GM19238 (cell line): ENCODE measurements at regions not wholly inside any gene's neighbourhood (a gene's known extent, or its start where the extent isn't known, plus 50 kb on each side); places are given as distances from the start of the nearest gene placed in this dataset.
"Not testable (repeated sequence)": the region's sequence is repeated elsewhere in the genome, so short reads cannot be mapped to it uniquely, and the experiment has no call there.

Source experiments
- DNase-seq: peaks from one replicate; pipeline ENCODE4 v3.0.0; 2011; ENCODE audit warnings: low spot score; ENCODE audit not compliant: insufficient read length

DNA sequence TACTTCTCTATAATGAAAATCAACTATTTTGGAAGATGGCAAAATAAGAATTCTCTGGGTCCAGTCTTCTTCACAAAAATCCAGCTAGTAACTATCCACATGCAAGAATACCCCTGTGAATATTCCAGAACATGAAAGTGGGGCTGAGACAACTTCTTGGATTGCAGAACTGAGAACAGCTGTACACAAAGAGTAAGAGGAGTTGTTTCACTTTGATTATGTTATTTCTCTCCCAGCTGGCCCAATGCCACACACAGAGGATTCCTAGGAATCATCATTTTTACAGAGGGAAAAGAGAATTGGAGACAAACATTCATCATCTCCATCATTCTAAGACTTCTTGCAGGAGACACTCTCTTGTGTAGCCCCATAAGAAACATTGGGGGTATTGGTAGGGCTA is 782.2 kb upstream of the LCORL start:
- DNase-seq, result no peak

DNA sequence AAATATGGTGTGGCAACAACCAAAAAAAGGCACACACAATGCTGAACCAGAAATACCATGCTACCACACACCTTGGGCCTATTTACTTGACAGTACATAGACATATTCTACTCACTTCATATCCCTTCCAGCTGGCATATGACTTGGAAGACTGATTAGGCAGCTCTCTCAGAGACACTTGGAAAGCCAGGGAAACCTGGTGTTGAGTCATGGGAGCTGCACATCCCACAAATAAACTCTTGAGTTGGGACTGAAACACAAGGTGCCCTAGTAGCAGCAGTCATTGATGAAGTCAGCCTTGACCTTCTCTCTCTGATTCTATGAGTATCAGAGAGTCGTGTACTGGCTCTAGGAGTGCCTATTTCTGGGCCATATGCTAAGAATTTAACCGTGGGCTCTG is 776.6 kb upstream of the LCORL start:
- DNase-seq, result no peak

DNA sequence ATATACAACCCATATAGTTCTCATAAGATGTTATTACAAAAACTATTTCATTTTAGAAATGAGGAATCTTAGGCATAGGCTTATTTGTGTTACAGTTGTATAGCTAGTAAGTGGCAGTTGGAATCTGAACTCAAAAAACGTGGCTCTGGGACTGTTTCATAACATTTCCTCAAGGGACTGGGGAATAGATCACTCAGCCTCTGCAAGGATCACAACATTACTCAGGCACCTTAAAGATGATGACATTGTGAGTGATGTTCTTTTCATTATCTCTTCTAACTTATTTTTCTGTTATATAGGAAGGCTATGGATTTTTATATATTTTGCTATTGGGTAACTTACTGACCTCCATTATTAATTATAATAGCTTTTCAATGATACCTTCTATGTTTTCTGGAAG is 774.2 kb upstream of the LCORL start:
- no peak for DNase-seq

DNA sequence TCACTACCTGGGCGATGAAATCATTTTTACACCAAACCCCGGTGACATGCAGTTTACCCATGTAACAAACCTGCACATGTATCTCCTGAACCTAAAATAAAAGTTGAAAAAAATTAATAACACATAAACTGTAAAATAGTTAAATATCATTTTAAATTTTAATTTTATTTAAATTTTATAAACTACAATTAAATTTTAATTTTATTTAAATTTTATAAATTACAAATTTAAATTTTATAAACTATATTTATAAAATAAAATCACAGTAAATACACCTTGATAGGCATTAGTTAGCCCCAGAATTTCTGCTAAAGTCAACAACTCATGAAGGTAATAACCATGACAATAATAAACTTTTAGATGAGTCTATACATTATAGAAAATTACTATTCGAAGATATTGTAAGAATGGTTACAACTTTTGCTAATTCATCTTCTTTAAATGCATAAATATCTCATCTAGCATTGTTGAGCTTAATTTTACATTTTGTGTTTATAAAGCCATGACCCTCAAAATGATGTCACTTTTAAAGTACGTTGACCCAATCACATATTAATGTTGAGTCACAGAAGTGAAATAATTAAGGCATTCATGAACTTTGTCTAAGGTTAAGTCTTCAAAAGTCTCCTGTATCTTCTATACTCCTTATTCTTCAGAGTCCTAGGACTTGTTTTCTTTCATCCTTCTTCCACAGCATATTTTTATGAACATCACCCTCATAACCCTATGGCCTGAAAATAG is 755.8 kb upstream of the LCORL start:
- no peak for DNase-seq

DNA sequence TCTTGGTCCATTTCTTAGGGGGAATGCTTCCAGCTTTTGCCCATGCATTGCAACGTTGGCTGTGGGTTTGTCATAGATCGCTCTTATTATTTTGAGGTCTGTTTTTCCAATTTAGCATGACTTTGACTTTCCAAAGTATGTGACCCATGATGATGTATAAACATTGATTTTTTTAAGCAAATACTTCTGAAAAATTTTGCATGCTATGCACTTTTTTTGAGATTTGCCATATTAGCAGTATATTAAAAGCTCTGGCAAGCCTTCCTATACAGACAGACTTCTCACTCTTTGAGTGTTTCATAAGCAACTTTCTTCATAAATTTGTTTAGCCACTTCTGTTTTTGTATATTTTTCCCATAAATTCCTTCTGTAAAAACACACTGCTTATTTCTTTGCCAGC is 746.4 kb upstream of the LCORL start:
- no peak for DNase-seq

DNA sequence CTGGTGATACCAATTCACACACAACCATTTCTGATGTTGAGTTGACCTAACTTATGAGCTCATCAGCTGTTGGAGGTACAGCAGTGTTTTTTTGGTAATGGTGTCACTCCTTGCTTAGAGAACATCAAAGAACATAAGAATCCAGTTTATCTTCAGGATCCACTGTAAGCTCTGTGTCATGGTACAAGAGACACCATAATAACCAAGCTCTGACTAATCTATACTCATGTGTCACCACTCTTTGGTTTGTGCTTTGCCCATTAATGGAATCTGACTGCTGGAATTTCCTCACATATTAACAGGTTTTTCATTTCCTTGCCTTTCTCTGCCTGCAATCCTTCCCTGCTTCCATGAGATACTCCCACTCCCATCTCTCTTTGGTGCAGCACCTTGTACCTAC is 735.1 kb upstream of the LCORL start:
- DNase-seq, result no peak

DNA sequence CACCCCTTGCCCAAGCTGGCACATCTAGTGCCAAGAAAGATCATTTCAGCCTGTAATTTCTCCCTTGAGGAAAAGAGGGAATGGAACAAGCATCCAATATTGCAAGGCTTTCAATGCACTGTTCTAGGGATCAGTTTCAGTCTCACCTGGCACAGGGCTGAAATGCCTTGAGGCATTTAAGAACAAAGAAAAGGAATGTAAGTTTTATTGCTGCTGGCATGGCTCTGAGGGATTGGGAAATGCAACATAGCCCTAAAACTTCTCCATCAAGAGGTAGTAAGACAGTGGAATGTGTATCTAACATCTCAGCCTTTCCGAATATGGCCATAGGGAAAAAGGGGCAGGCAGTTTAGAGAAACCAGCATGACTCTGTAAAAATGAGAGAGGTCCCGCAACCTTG is 732.6 kb upstream of the LCORL start:
- DNase-seq, result no peak

DNA sequence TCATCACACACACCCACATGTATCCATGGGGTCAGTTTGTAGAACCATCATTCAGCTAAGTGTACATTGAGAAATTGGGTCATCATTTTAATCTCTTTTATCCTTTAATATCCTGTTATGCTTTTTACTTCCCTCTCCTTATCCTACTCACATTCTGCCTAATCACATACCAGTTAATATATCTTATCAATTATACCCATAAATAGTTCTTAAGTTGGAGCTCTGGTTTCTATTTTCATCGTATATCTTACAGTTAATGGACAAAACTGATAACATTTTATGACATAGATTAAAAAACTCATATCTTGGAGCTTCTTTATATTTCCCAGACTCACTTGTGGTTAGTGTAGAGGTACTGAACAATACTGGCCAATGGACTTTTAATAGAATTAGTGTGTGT is 729.5 kb upstream of the LCORL start:
- no peak for DNase-seq

DNA sequence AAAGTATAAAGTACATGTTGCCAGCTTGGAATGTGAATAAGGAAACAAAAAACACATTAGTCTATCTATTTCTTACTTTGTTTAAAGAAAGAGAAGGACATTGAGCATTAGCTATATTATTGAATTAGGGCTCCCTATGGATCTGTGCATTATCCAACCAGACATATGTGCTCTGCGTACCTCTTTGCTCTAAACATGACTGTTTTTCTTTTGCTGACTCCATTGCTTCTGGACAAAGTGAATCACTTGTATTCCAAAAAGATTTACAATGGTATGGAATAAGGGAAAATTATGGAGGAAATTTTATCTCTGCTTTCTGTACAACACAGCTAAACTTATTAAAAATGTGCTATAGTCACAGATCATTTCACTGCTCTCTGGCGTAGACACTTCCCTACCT is 727.8 kb upstream of the LCORL start:
- DNase-seq, result no peak

DNA sequence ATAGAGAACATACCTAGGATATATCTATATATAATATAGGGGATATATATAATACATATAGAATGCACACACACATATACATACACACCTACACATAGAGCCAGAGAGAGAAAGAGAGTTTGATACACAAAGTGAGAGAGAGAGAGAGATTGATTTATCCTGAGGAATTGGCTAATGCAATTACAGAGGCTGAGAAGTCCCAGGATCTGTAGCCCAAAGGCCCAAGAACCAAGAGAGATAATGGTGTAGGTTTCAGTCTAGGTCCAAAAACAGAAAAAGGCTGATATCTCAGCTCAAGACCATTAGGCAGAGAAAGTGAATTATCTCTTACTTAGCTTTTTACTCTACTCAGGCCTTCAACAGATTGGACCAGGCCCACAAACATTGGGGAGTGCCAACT is 715.0 kb upstream of the LCORL start:
- no peak for DNase-seq

DNA sequence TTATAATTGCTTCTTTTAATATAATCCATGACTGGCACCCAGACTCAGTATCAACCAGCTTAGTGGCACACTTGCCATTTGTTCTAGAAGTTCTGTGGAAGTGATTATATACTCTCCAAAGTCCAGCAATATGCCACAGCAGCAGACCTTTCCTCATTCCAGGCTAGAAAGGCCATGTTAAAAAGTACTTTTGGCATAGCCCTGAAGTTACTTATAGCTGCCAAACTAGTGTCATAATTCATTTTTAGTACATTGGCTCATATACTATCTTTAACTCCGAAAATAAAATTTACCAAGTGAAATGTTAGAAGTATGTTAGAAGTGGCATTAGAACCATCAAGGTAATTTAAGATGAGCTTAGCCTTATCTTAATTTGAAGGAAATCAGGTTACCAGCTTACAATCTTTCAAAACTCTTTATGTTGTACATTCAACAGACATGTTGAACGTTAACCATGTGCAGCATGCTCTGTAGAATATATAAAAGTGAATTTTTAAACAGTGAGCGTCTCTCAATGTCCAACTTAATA is 714.2 kb upstream of the LCORL start:
- DNase-seq, result no peak

DNA sequence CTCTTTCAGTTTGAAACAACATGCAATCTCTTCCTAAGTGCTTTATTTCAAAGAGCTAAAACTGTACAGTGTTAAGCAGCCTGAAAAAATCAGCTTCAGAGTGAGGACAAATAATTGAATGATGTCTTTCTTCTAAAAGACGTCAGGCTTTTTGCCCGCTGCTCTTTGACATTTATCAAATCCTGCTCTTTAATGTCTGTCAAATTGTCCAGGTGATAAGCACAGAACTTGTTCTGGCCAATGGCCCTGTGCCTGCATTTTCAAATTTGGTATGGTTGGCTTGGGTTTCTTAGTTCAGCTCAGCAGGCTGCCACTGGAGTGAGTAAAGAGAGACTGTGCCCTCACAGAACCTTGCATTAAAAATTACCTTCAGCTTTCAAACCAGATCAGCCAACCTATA is 712.9 kb upstream of the LCORL start:
- no peak for DNase-seq

DNA sequence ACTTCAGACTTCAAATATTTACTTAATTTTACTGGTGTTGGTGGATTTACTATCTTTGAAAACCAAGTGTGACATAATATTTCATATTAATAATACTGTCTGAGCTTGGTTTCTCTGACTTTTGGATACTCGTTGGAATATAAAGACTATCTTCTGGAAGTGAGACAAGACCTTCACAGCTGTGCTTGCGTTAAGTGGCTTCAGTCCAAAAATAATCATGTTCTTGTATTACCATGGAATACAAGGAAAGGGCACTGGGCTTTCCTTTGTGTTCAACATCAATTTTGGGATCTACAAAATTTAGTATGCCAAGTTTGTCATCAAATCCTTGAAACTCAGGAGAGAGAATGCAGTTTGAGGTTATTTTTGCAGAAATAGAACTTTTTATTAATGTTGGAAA is 712.4 kb upstream of the LCORL start:
- DNase-seq, result no peak

DNA sequence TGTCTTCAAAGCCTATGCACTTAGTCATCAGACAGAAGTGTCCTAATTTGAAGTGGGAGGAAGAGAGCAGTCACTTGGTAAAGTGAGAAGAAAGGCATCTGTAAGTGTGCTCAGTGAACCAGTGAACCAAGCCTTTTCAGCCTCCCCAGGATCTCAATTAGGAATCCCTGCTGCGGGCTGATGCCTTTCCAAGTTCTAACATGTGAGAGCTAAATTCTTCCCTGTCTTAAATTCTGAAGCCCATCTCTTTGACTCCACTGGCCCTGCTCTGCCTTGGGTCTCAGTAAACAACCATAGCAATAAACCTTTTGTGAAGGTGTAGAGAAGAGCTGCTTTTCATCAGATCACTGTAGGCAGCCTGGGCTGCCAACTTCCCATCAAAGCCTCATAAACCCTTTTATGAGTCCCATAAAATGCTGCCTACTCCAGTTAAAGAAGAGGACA is 701.2 kb upstream of the LCORL start:
- no peak for DNase-seq

DNA sequence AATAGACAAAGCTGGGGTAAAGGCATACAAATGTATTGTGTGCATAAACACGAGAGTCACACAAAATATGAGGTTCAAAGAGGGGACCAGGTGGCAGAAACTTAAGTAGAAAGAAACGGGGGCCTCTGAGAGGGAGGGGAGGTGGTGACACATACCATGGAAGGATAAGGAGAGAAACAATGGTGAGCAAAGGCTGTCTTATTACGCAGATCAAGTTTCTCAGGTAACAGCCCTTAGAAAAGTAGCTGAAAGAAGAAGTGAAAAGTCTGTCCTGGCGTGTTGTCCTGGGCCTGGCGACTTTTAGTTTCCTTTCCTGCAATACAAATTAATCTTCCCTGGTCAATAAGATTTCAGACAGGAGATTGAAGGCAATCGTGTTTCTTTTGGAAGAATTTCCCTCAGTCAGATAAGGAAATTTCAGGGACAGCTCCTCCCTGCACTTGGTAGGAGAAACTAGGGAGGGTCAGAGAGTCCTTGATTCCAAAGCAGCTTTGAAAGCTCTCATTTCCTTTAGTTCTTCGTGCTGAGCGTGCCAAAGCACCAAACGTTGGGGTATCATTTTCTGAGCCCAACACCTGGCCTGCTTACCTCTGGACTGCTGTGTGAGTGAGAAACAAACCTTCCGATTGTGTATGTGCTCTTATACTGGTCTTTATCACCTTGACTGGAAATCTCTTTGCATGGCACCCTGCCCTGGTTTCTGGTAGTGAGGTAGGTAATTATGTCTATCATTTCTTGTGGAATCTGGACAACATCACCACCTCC is 676.7 kb upstream of the LCORL start:
- DNase-seq, result no peak

DNA sequence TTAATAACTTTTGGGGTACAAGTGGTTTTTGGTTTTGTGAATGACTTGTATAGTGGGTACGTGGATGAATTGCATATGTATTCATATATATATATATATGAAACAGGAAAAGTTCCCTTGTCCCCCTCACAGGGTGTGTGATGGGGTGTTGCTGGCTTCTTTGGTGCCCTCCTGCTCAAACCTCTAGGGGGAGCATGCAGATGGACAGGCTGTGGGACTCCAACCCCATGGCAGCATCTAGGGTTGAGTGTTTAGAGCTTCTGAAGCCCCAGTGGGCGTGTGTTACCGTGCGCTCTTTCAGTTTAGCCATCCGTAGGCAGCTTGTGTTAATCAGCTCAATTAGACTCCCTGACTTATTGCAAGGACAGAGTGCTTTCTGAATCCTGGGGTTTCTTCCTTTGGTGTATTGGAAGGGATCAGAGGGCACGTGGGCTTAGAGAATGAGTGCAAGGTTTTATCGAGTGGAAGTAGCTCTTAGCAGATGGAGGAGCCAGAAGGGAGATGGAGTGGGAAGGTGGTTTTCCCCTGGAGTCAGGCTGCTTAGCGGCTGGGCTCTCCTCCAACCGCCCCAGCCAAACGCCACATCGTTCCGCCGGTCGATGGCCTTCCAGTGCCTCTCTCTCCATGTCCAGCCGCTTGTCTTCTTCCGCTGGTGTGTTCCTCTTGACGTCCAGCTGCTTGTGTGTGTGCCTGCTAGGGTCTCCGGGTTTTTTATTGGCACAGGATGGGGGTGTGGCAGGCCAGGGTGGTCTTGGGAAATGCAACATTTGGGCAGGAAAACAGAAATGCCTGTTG is 674.4 kb upstream of the LCORL start:
- DNase-seq, result no peak

DNA sequence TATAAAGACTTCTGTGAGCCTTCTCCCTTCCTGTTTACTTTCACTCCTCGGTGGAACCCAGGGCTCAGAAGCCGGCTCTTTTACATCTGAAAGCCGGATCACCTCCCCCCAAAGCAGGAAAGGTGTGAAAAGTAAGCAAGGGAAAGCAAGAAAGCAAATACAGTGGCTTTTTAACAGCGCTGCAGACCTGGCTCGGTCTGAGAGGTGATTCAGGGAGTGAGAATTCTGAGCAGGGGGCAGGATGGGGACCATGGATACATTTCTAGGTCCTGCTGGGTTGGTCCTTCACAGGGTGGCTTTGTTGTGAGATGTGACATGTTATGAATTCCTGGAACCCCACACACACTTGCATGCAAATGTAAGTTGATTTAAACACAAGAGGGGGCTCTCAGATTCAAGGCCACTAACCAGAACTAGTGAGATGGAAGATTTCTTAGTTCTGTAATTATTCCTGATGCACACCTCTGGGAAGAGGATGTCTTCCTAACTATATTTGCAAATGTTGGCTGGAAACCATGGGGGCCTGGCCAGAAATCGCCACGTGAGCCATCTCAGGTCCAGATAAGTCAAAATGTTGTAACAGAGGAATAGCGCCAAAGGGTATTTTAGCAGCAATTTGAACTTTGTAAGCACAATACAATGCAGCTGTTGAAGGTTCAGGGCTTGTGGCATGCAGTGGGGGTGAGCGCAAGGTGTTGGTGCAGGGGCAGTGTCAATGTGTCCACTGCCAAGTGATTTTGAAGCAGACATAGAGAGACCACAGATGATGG is 670.1 kb upstream of the LCORL start:
- DNase-seq, result no peak

DNA sequence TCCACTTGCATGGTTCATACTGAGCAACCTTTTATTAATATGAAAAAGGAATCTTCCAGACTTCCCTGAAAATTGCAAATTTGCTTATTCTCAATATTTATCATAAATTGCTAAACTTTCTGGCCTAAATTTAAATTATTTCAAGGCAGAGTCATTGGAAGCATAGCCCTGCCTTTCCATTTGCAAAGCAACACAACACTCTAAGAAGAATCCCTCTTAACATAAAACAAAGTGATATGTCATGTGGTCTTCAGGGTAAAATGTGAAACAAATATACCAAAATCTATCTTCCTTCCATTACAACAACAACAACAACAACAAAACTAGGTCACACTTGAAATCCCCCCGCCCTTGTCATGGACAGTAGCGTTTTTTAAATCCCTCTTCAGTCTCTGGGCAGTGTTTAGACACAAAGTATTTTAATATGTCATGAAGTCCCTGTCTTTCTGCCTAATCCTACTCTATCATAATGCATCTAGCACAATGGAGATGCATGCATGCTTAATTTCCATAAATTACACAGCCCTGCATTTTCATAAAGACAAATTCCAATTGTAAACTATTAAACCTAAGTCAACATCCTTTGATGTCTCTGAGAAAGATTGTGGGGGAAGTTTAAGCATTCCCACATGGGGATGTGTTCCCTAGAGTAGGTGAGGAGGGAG is 668.9 kb upstream of the LCORL start:
- DNase-seq, result no peak

DNA sequence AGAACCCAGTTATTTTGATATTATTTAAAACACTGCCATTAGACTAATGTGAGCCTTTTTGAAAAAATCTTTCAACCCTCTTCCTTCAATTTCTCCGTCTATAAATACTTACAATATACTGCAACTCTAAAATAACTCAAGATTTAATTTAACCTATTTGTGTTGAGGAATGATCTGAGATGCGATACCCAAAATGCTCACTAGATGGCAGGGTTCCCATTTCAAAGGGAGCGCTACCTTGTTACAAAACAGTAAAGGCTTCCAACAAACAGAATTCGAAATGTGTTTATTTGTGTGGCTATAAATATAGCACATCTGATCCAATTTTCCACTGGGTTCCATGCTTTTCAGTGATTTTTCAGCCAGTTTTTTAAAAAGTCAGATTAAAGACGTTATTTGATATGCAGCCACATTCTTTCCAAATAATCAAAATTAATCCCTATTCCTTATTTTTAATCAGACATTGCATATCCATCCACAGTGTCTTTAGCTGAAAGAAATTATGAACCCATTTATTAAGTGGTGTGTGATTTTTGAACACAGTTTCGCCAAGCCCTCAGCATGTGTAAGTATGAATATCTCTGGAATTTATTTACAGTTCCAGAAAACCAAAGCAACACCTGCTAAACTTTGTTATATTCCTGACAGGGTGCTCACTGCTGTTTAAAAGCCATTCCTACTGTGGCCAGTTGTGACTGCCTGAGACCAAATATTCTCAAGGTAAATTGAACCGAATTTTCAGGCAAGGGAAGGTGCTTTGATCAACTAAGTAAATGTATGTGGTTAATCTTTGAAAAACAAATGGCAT is 668.0 kb upstream of the LCORL start:
- no peak for DNase-seq

DNA sequence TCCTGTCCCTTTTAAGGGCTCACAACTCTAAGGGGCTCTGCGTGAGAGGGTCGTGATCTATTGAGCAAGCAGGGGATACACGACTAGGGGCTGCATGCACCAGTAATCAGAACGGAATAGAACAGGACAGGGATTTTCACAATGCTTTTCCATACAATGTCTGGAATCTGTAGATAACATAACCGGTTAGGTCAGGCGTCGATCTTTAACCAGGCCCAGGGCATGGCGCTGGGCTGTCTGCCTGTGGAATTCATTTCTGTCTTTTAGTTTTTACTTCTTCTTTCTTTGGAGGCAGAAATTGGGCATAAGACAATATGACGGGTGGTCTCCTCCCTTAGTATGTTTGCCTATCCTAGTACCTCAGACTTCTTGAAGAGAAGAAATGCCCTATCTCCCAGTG is 666.8 kb upstream of the LCORL start:
- not testable (repeated sequence) for DNase-seq
